ENCODE measurements at regions not wholly inside any gene's neighbourhood (a gene's known extent, or its start where the extent isn't known, plus 50 kb on each side); places are given as distances from the start of the nearest gene placed in this dataset.

- DNase-seq (ENCODE audit: low read depth), result no peak
Observed at GRCh38 chr7:4612939-4613841, 68.9 kb upstream of the FOXK1 start.

- DNase-seq (ENCODE audit: low read depth), result no peak
Observed at GRCh38 chr7:4613846-4614548, 68.1 kb upstream of the FOXK1 start.

GRCh38 chr7:4616116-4616515 is 66.0 kb upstream of the FOXK1 start:
- no peak for DNase-seq (ENCODE audit: low read depth)

GRCh38 chr7:4621396-4621795 is 60.7 kb upstream of the FOXK1 start:
- DNase-seq (ENCODE audit: low read depth), result no peak

- no peak for DNase-seq (ENCODE audit: low read depth)
Observed at GRCh38 chr7:4626318-4626845, 55.7 kb upstream of the FOXK1 start.

- no peak for DNase-seq (ENCODE audit: low read depth)
Observed at GRCh38 chr7:4629287-4629895, 52.7 kb upstream of the FOXK1 start.

- DNase-seq (ENCODE audit: low read depth), result no peak
Observed at GRCh38 chr7:4631380-4632179, 50.5 kb upstream of the FOXK1 start.

Measured in activated T-cell treated with anti-CD3 and anti-CD28 coated beads for 24 hours (primary cell).